Hepatocyte (in vitro differentiated cells): ENCODE measurements at regions not wholly inside any gene's neighbourhood (a gene's known extent, or its start where the extent isn't known, plus 50 kb on each side); places are given as distances from the start of the nearest gene placed in this dataset.

Source experiments
- EZH2 ChIP-seq: fragments of 200-600 bp; sonication (generic); IDR thresholded peaks from 2 replicates; pipeline ENCODE4 v1.6.1; 2016; ENCODE audit warnings: antibody characterized with exemption, mild to moderate bottlenecking, borderline replicate concordance
- TF ChIP-seq, protein P1 (sequence below): fragments of 200-600 bp; sonication (generic); IDR thresholded peaks from 2 replicates; pipeline ENCODE4 v1.5.1; 2016; ENCODE audit warnings: antibody characterized with exemption, mild to moderate bottlenecking; ENCODE audit not compliant: poor library complexity

DNA sequence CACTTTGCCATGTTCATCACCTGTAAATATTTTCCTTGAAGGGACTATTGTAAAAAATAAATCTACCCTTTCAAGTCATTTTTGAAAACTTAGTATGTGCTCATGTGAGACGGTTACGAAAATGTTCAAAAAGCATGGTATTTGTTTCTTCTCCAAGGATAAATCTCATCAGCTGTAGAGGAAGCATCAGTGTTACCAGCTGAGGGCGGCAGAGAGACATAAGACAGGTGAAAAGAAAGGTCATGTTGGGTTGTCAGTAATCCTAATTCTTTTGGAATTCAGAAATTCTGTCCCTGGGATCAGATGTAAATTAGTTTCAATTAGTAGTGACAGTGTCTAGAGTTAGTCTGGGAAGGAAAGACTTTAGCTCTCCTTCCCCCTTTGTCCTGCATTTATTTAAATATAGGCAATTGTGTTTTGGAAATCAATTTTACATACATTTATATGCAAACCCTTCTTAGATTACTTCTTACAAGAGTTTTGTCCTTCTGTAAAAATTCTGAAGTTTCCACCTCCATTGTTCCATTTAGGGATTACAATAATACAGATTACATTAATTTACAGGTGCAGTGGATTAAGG is 791.9 kb upstream of the CDH6 start:
- TF ChIP-seq, protein P1, sequence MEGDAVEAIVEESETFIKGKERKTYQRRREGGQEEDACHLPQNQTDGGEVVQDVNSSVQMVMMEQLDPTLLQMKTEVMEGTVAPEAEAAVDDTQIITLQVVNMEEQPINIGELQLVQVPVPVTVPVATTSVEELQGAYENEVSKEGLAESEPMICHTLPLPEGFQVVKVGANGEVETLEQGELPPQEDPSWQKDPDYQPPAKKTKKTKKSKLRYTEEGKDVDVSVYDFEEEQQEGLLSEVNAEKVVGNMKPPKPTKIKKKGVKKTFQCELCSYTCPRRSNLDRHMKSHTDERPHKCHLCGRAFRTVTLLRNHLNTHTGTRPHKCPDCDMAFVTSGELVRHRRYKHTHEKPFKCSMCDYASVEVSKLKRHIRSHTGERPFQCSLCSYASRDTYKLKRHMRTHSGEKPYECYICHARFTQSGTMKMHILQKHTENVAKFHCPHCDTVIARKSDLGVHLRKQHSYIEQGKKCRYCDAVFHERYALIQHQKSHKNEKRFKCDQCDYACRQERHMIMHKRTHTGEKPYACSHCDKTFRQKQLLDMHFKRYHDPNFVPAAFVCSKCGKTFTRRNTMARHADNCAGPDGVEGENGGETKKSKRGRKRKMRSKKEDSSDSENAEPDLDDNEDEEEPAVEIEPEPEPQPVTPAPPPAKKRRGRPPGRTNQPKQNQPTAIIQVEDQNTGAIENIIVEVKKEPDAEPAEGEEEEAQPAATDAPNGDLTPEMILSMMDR = peak; percentile 69
- TF ChIP-seq EZH2 = no peak
